ENCODE measurements at regions not wholly inside any gene's neighbourhood (a gene's known extent, or its start where the extent isn't known, plus 50 kb on each side); places are given as distances from the start of the nearest gene placed in this dataset.
"Not testable (repeated sequence)": the region's sequence is repeated elsewhere in the genome, so short reads cannot be mapped to it uniquely, and the experiment has no call there.

- not testable (repeated sequence) for TF ChIP-seq POLR2AphosphoS5 (IDR thresholded peaks at IDR 0.05; ENCODE audit: borderline replicate concordance, low read depth, low read length); EZH2 (IDR thresholded peaks at IDR 0.05)
These were observed 113.1 kb upstream of the CLDN18 start for GRCh38 chr3:137896842-137897241.
